GM12878 (cell line): ENCODE measurements at regions not wholly inside any gene's neighbourhood (a gene's known extent, or its start where the extent isn't known, plus 50 kb on each side); places are given as distances from the start of the nearest gene placed in this dataset.

ENCODE experiments used
- FOXM1 ChIP-seq: IDR thresholded peaks from 2 replicates; pipeline ENCODE4 v1.6.1; 2012; ENCODE audit warnings: low read depth, mild to moderate bottlenecking, inconsistent platforms, low read length, moderate library complexity
- GABPA ChIP-seq: IDR thresholded peaks from 2 replicates; pipeline ENCODE4 v1.6.1; 2014; ENCODE audit warnings: antibody characterized with exemption, low read depth, mild to moderate bottlenecking, inconsistent platforms
- RAD51 ChIP-seq: fragments of 450-650 bp; IDR thresholded peaks from 2 replicates; pipeline ENCODE4 v1.6.1; 2016; ENCODE audit warnings: moderate library complexity, mild to moderate bottlenecking, inconsistent platforms
- TF ChIP-seq, protein P1 (sequence below): IDR thresholded peaks from 2 replicates; pipeline ENCODE4 v1.6.1; 2011; ENCODE audit warnings: low read depth, low read length, improper control_type of control experiment, borderline replicate concordance

GRCh38 chr6:132933090-132933489 lies 118.7 kb downstream of the RPS12 start:
- TF ChIP-seq RAD51 (no peak), GABPA (no peak), FOXM1 (no peak)
- TF ChIP-seq, protein P1, sequence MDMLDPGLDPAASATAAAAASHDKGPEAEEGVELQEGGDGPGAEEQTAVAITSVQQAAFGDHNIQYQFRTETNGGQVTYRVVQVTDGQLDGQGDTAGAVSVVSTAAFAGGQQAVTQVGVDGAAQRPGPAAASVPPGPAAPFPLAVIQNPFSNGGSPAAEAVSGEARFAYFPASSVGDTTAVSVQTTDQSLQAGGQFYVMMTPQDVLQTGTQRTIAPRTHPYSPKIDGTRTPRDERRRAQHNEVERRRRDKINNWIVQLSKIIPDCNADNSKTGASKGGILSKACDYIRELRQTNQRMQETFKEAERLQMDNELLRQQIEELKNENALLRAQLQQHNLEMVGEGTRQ = no peak
